ENCODE measurements at regions not wholly inside any gene's neighbourhood (a gene's known extent, or its start where the extent isn't known, plus 50 kb on each side); places are given as distances from the start of the nearest gene placed in this dataset.
A peak's percentile ranks its signal among the peaks of the same experiment; 100 is the strongest.
"Not testable (repeated sequence)": the region's sequence is repeated elsewhere in the genome, so short reads cannot be mapped to it uniquely, and the experiment has no call there.

DNA sequence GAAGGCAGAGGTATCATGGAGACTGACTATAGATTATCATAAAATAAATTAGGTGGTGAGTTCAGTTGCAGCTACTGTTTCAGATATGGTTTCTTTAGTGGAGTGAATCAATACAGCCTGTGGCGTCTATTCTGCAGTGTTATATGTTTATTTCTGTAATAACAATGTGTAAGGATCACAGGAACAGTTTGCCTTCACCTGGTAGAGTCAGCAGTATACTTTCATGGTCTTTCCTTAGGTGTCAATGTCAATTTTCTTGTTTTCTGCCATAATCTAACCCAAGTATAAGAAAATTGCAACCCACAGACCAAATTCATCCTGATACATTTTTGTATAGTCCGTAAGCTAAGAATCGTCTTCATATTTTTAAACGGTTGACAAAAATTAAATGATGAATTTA, 140.4 kb upstream of the ATF7IP start:
- Histone ChIP-seq H3K27ac (ENCODE audit: low read depth in 1 of 2, low read length in 1 of 2) (no peak overlapping the region), H3K4me3 (no peak overlapping the region), H3K4me1 (ENCODE audit: control insufficient read depth in 5 of 5, insufficient read depth in 5 of 5, low read length in 5 of 5) (no peaks in the 10 kb centered on the region), H3K9me3 (ENCODE audit: control insufficient read depth in 4 of 4, insufficient read depth in 3 of 4, low read length in 3 of 4) (peaks cover 0 to 3% (median 0%) of the 10 kb centered on the region in 4 donors), H3K27me3 (ENCODE audit: control insufficient read depth in 3 of 3, insufficient read depth in 3 of 3, low read length in 2 of 3) (no peaks in the 10 kb centered on the region), H3K36me3 (ENCODE audit: control insufficient read depth in 4 of 4, insufficient read depth in 4 of 4, low read length in 4 of 4) (no peaks in the 10 kb centered on the region), H3K9ac (ENCODE audit: insufficient read depth in 1 of 2, low read length in 2 of 2) (no peak overlapping the region)
- no peak for DNase-seq
- no peak for ATAC-seq (ENCODE audit: insufficient read depth, low FRiP score)
- TF ChIP-seq, protein P1, sequence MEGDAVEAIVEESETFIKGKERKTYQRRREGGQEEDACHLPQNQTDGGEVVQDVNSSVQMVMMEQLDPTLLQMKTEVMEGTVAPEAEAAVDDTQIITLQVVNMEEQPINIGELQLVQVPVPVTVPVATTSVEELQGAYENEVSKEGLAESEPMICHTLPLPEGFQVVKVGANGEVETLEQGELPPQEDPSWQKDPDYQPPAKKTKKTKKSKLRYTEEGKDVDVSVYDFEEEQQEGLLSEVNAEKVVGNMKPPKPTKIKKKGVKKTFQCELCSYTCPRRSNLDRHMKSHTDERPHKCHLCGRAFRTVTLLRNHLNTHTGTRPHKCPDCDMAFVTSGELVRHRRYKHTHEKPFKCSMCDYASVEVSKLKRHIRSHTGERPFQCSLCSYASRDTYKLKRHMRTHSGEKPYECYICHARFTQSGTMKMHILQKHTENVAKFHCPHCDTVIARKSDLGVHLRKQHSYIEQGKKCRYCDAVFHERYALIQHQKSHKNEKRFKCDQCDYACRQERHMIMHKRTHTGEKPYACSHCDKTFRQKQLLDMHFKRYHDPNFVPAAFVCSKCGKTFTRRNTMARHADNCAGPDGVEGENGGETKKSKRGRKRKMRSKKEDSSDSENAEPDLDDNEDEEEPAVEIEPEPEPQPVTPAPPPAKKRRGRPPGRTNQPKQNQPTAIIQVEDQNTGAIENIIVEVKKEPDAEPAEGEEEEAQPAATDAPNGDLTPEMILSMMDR (IDR thresholded peaks at IDR 0.05; ENCODE audit: control extremely low read depth, extremely low read depth), result no peak
- 93 to 95% methylated on average over 4 of the region's 4 CpGs for WGBS, 2 donors

DNA sequence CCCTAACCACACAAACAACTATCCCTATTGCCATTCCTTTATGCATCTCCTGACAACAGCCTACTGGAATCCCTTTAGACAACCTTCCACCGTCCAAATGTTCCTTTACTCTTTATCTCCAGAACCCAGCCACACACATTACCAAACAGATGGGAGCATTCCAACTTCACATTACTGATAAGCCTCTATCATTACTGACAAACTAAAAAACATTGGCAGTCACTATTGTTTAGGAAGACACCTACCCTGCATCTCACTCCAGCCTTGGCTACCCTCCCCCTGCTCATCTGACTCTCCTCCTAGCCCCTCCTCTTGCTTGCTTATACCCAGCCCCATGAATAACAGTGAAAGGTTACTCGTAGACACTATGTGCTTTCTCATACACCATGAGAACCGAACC, 130.3 kb upstream of the ATF7IP start:
- WGBS, 2 donors, result 77 to 79% methylated on average over 3 of the region's 3 CpGs
- H3K4me3 ChIP-seq; ATAC-seq (ENCODE audit: insufficient read depth, low FRiP score); H3K4me1 ChIP-seq (ENCODE audit: control insufficient read depth in 5 of 5, insufficient read depth in 5 of 5, low read length in 5 of 5); H3K27me3 ChIP-seq (ENCODE audit: control insufficient read depth in 3 of 3, insufficient read depth in 3 of 3, low read length in 2 of 3); H3K27ac ChIP-seq (ENCODE audit: low read depth in 1 of 2, low read length in 1 of 2); H3K9ac ChIP-seq (ENCODE audit: insufficient read depth in 1 of 2, low read length in 2 of 2); H3K9me3 ChIP-seq (ENCODE audit: control insufficient read depth in 4 of 4, insufficient read depth in 3 of 4, low read length in 3 of 4); DNase-seq; H3K36me3 ChIP-seq (ENCODE audit: control insufficient read depth in 4 of 4, insufficient read depth in 4 of 4, low read length in 4 of 4): not testable (repeated sequence)

DNA sequence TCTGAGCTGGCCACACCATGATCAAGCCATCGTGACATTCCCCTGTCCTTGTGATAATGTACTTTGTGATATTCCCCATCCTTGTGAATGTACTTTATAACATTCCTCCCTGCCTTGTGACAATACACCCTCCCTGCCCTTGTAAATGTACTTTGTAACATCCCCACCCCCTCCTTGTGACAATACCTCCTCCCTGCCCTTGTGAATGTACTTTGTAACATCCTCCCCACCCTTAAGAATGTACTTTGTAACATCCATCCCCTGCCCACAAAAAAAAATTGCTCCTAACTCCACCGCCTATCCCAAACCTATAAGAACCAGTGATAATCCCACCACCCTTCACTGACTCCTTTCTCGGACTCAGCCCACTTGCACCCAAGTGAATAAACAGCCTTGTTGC, 128.8 kb upstream of the ATF7IP start:
- H3K4me1 ChIP-seq (ENCODE audit: control insufficient read depth in 5 of 5, insufficient read depth in 5 of 5, low read length in 5 of 5), result peaks cover 0 to 11% (median 0%) of the 10 kb centered on the region in 5 donors
- H3K9me3 ChIP-seq (ENCODE audit: control insufficient read depth in 4 of 4, insufficient read depth in 3 of 4, low read length in 3 of 4); ATAC-seq (ENCODE audit: insufficient read depth, low FRiP score); H3K27ac ChIP-seq (ENCODE audit: low read depth in 1 of 2, low read length in 1 of 2); DNase-seq; H3K9ac ChIP-seq (ENCODE audit: insufficient read depth in 1 of 2, low read length in 2 of 2); H3K36me3 ChIP-seq (ENCODE audit: control insufficient read depth in 4 of 4, insufficient read depth in 4 of 4, low read length in 4 of 4); H3K27me3 ChIP-seq (ENCODE audit: control insufficient read depth in 3 of 3, insufficient read depth in 3 of 3, low read length in 2 of 3); H3K4me3 ChIP-seq: not testable (repeated sequence)
- 96% methylated on average over 3 of the region's 3 CpGs for WGBS, 2 donors

DNA sequence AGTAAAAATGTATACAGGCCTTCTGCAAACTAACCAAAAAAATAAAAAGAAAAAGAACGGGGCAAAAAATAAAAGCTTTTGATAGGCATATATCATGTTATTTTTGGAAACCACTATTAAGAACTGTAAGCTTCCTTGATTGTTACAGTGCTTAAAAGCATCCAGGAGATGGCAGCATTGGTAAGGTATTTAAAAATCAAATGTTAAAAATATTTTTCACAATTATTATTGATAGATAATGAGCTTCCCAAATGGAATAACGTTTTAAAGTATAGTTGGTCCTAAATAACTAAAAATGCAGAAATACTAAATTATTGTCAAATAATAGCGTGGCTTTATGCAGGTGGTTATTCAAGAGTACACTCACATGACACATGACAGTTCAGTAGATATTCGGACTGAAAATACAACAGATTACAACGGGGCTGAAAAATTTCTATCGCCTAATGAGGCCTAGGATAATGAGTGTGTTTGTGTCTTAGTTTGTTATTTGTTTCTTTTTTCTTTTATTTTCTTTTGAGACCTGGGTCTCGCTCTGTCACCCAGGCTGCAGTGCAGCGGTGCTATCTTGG, 127.2 kb upstream of the ATF7IP start:
- WGBS, 2 donors, result 53 to 55% methylated on average over 8 of the region's 8 CpGs
- H3K9ac ChIP-seq (ENCODE audit: insufficient read depth in 1 of 2, low read length in 2 of 2), result no peak overlapping the region
- no peaks in the 10 kb centered on the region for H3K36me3 ChIP-seq (ENCODE audit: control insufficient read depth in 4 of 4, insufficient read depth in 4 of 4, low read length in 4 of 4)
- no peak for ATAC-seq (ENCODE audit: insufficient read depth, low FRiP score)
- no peak overlapping the region for H3K4me3 ChIP-seq
- H3K27me3 ChIP-seq (ENCODE audit: control insufficient read depth in 3 of 3, insufficient read depth in 3 of 3, low read length in 2 of 3), result no peaks in the 10 kb centered on the region
- TF ChIP-seq, protein P1 (IDR thresholded peaks at IDR 0.05; ENCODE audit: control extremely low read depth, extremely low read depth), result peak; percentile 61
- peak in 2 of 3 donors; percentile 62 to 75 for DNase-seq
- peaks cover 0 to 6% (median 2%) of the 10 kb centered on the region in 4 donors for H3K9me3 ChIP-seq (ENCODE audit: control insufficient read depth in 4 of 4, insufficient read depth in 3 of 4, low read length in 3 of 4)
- H3K27ac ChIP-seq (ENCODE audit: low read depth in 1 of 2, low read length in 1 of 2), result no peak overlapping the region
- peaks cover 0 to 11% (median 0%) of the 10 kb centered on the region in 5 donors for H3K4me1 ChIP-seq (ENCODE audit: control insufficient read depth in 5 of 5, insufficient read depth in 5 of 5, low read length in 5 of 5)

Measured in lung (tissue), 11 donors.